ENCODE measurements at regions not wholly inside any gene's neighbourhood (a gene's known extent, or its start where the extent isn't known, plus 50 kb on each side); places are given as distances from the start of the nearest gene placed in this dataset.

- TF ChIP-seq PREB (CRISPR knock-in tag; IDR thresholded peaks at IDR 0.05), result no peak
- no peak for TF ChIP-seq UBTF (IDR thresholded peaks at IDR 0.05; ENCODE audit: borderline replicate concordance in 1 of 2, low read depth in 2 of 2, low read length in 2 of 2)
- no peak for TF ChIP-seq ZNF133 (CRISPR knock-in tag; IDR thresholded peaks at IDR 0.05)
- no peak for TF ChIP-seq SMARCA4 (IDR thresholded peaks at IDR 0.05)
- TF ChIP-seq SIN3B (IDR thresholded peaks at IDR 0.05; ENCODE audit: low read depth), result no peak
- TF ChIP-seq FOSL1 (tag; conservative IDR thresholded peaks at IDR 0.05), result no peak
- no peak for TF ChIP-seq CTCF (IDR thresholded peaks at IDR 0.05 in 2 of 3, conservative IDR thresholded peaks at IDR 0.05 in 1 of 3; ENCODE audit: insufficient read depth in 2 of 3, low read depth in 1 of 3, low read length in 3 of 3)
- TF ChIP-seq NFATC3 (IDR thresholded peaks at IDR 0.05), result no peak
- no peak for TF ChIP-seq MAX (CRISPR knock-in tag; IDR thresholded peaks at IDR 0.05)
- no peak for TF ChIP-seq CEBPB (tag; IDR thresholded peaks at IDR 0.05)
- TF ChIP-seq JUND (IDR thresholded peaks at IDR 0.05; ENCODE audit: borderline replicate concordance, low read depth, low read length), result no peak
- TF ChIP-seq JUND (tag; IDR thresholded peaks at IDR 0.05; ENCODE audit: borderline replicate concordance, low read depth, low read length), result no peak
- TF ChIP-seq REST (IDR thresholded peaks at IDR 0.05; ENCODE audit: borderline replicate concordance), result no peak
- TF ChIP-seq REST (CRISPR knock-in tag; IDR thresholded peaks at IDR 0.05; ENCODE audit: low read depth), result no peak
These were observed 251.0 kb upstream of the PEX5L start for GRCh38 chr3:180287703-180288102.
